SK-N-SH (cell line): ENCODE measurements at regions not wholly inside any gene's neighbourhood (a gene's known extent, or its start where the extent isn't known, plus 50 kb on each side); places are given as distances from the start of the nearest gene placed in this dataset.

ENCODE experiments used
- CTCF ChIA-PET: fragments of 300-600, 350-600 bp; formaldehyde crosslinking; extraction: SDS; loops from one replicate; lab custom pipeline; 2021; lab: Yijun Ruan, JAX
- POLR2A ChIA-PET: fragments of 350-600 bp; sonication (Branson Sonifier 250); formaldehyde crosslinking; extraction: SDS; loops from one replicate; lab custom pipeline; 2020; ENCODE audit warnings: antibody characterized with exemption, inconsistent platforms; lab: Yijun Ruan, JAX
- DNase-seq: peaks from one replicate; pipeline ENCODE4 v3.0.0; 2012
- H2AFZ ChIP-seq: fragments of 200-600 bp; sonication (generic); 2 replicates; pipeline ENCODE4 v1.8.1; 2016; ENCODE audit warnings: antibody characterized with exemption, mild to moderate bottlenecking, low read depth
- H3F3A ChIP-seq: fragments of 200-600 bp; sonication (generic); replicated peaks from 2 replicates; pipeline ENCODE3; 2016; ENCODE audit warnings: antibody characterized with exemption, mild to moderate bottlenecking; ENCODE audit not compliant: insufficient read depth
- H3K27ac ChIP-seq, 2 experiments: fragments of 200-500 bp in 1 of 2; fragments of 200-600 bp in 1 of 2; sonication (Bioruptor generic) in 1 of 2; sonication (generic), shearing (Covaris generic) in 1 of 2; 2 replicates each; pipeline versions ENCODE4 v1.5.1 to v1.6.1; 2014 to 2016; ENCODE audit warnings: low read depth in 2 of 2, inconsistent platforms in 1 of 2, low read length in 1 of 2, mild to moderate bottlenecking in 1 of 2, mixed read lengths in 1 of 2
- H3K27me3 ChIP-seq: fragments of 200-600 bp; sonication (generic), shearing (Covaris generic); 2 replicates; pipeline ENCODE4 v1.6.1; 2016; ENCODE audit warnings: mixed run types; ENCODE audit not compliant: insufficient read depth
- H3K36me3 ChIP-seq, 2 experiments: fragments of 200-500 bp in 1 of 2; fragments of 200-600 bp in 1 of 2; sonication (Bioruptor generic) in 1 of 2; sonication (generic) in 1 of 2; replicated peaks in 1 of 2; 2 replicates each; pipeline versions ENCODE3 to v1.5.1; 2014 to 2016; ENCODE audit warnings: low read length in 1 of 2, mild to moderate bottlenecking in 1 of 2; ENCODE audit not compliant: insufficient read depth in 2 of 2, control insufficient read depth in 1 of 2
- H3K4me1 ChIP-seq, 2 experiments: fragments of 200-500 bp in 1 of 2; fragments of 200-600 bp in 1 of 2; sonication (Bioruptor generic) in 1 of 2; sonication (generic), shearing (Covaris generic) in 1 of 2; 2 replicates each; pipeline versions ENCODE4 v1.5.1 to v1.6.1; 2014 to 2016; ENCODE audit warnings: low read depth in 1 of 2, low read length in 1 of 2, mixed run types in 1 of 2; ENCODE audit not compliant: insufficient read depth in 2 of 2, control insufficient read depth in 1 of 2
- H3K4me2 ChIP-seq: fragments of 200-600 bp; sonication (generic), shearing (Covaris generic); 2 replicates; pipeline ENCODE4 v1.6.1; 2017; ENCODE audit warnings: mixed run types
- H3K4me3 ChIP-seq, 2 experiments: fragments of 200-500 bp in 1 of 2; fragments of 200-600 bp in 1 of 2; sonication (Bioruptor generic) in 1 of 2; sonication (generic), shearing (Covaris generic) in 1 of 2; 2 replicates each; pipeline versions ENCODE4 v1.5.1 to v1.8.1; 2014 to 2016; ENCODE audit warnings: low read depth in 2 of 2, inconsistent platforms in 1 of 2, low read length in 1 of 2, mild to moderate bottlenecking in 1 of 2, mixed read lengths in 1 of 2, moderate library complexity in 1 of 2
- H3K79me2 ChIP-seq: fragments of 200-600 bp; sonication (generic); 2 replicates; pipeline ENCODE4 v1.8.1; 2017; ENCODE audit warnings: mild to moderate bottlenecking; ENCODE audit not compliant: insufficient read depth
- H3K9ac ChIP-seq: fragments of 200-600 bp; sonication (generic); 2 replicates; pipeline ENCODE4 v1.6.1; 2017; ENCODE audit warnings: mixed run types
- H3K9me2 ChIP-seq: fragments of 200-600 bp; sonication (generic); 2 replicates; pipeline ENCODE4 v1.6.1; 2017; ENCODE audit warnings: mixed run types
- H3K9me3 ChIP-seq: fragments of 200-600 bp; sonication (generic); 2 replicates; pipeline ENCODE4 v1.6.1; 2017; ENCODE audit warnings: mixed run types, mild to moderate bottlenecking, moderate library complexity
- H4K20me1 ChIP-seq: fragments of 200-600 bp; sonication (generic); 2 replicates; pipeline ENCODE4 v1.6.1; 2017; ENCODE audit warnings: mild to moderate bottlenecking, mixed run types; ENCODE audit not compliant: insufficient read depth
- EP300 ChIP-seq, 2 experiments: IDR thresholded peaks; 2 replicates each; pipeline versions ENCODE4 v1.4.0 to v1.6.1; 2012; ENCODE audit warnings: borderline replicate concordance in 1 of 2, low read depth in 1 of 2, low read length in 1 of 2
- FOSL2 ChIP-seq: IDR thresholded peaks from 2 replicates; pipeline ENCODE4 v1.4.0; 2012; ENCODE audit warnings: low read depth, mild to moderate bottlenecking, moderate library complexity, borderline replicate concordance
- FOXM1 ChIP-seq: IDR thresholded peaks from 2 replicates; pipeline ENCODE4 v1.4.0; 2012; ENCODE audit warnings: low read depth, mild to moderate bottlenecking
- GABPA ChIP-seq: IDR thresholded peaks from 2 replicates; pipeline ENCODE4 v1.4.0; 2012; ENCODE audit warnings: low read depth, mild to moderate bottlenecking
- IRF3 ChIP-seq: fragments of 150-350 bp; IDR thresholded peaks from 2 replicates; pipeline ENCODE4 v1.6.1; 2016; ENCODE audit warnings: mild to moderate bottlenecking, low read depth, low read length
- MXI1 ChIP-seq: IDR thresholded peaks from 2 replicates; pipeline ENCODE4 v1.6.1; 2012; ENCODE audit warnings: mild to moderate bottlenecking, low read depth, low read length, improper control_type of control experiment
- POLR2AphosphoS5 ChIP-seq: IDR thresholded peaks from 2 replicates; pipeline ENCODE4 v1.6.1; 2012; ENCODE audit warnings: low read depth, low read length
- REST ChIP-seq: IDR thresholded peaks from 2 replicates; pipeline ENCODE4 v1.6.1; 2012; ENCODE audit warnings: mild to moderate bottlenecking, low read depth, low read length, moderate library complexity
- SIN3A ChIP-seq: IDR thresholded peaks from 2 replicates; pipeline ENCODE4 v1.6.1; 2012; ENCODE audit warnings: low read depth, mild to moderate bottlenecking, low read length, moderate library complexity, borderline replicate concordance
- SMC3 ChIP-seq: IDR thresholded peaks from 2 replicates; pipeline ENCODE4 v1.6.1; 2012; ENCODE audit warnings: low read depth, low read length, improper control_type of control experiment
- TEAD4 ChIP-seq: IDR thresholded peaks from 2 replicates; pipeline ENCODE4 v1.4.0; 2012; ENCODE audit warnings: mild to moderate bottlenecking, borderline replicate concordance; ENCODE audit not compliant: insufficient read depth
- WGBS: methylation state at CpG from one replicate; pipeline ENCODE4 v1.1.6; 2017; ENCODE audit warnings: low lambda C conversion rate; 5-methylcytosine and 5-hydroxymethylcytosine counted together
- TF ChIP-seq, protein P1 (sequence below): fragments of 150-350 bp; IDR thresholded peaks from 2 replicates; pipeline ENCODE4 v1.6.1; 2017; ENCODE audit warnings: antibody characterized with exemption, low read length, low read depth, borderline replicate concordance
- TF ChIP-seq, protein P2 (sequence below): IDR thresholded peaks from 2 replicates; pipeline ENCODE4 v1.4.0; 2012; ENCODE audit warnings: low read depth, borderline replicate concordance

GRCh38 chr13:53466576-53466975, 438.0 kb downstream of the OLFM4 start:
- CTCF ChIA-PET = no interaction called here
- Histone ChIP-seq H4K20me1 (no peaks in the 10 kb centered on the region), H3K36me3 (no peaks in the 10 kb centered on the region), H3K79me2 (no peaks in the 10 kb centered on the region), H3K27me3 (no peaks in the 10 kb centered on the region), H2AFZ (no peak overlapping the region), H3K4me1 (no peaks in the 10 kb centered on the region), H3K9me2 (no peaks in the 10 kb centered on the region), H3K4me2 (no peak overlapping the region), H3K9ac (no peak overlapping the region), H3F3A (no peaks in the 10 kb centered on the region), H3K27ac (no peak overlapping the region), H3K9me3 (peaks cover 5% of the 10 kb centered on the region; the same call in 1 of the 2 replicates), H3K4me3 (no peak overlapping the region)
- WGBS = 27% methylated on average over 1 of the region's 1 CpG
- no peak for DNase-seq
- POLR2A ChIA-PET = no interaction called here
- TF ChIP-seq SMC3 (no peak), POLR2AphosphoS5 (no peak), EP300 (IDR thresholded peaks at IDR 0.05; ENCODE audit: borderline replicate concordance in 1 of 2, low read depth in 1 of 2, low read length in 1 of 2) (no peak), SIN3A (no peak), FOSL2 (no peak), MXI1 (no peak), TEAD4 (no peak), GABPA (no peak), IRF3 (no peak), REST (no peak), FOXM1 (no peak)
- TF ChIP-seq, protein P1, sequence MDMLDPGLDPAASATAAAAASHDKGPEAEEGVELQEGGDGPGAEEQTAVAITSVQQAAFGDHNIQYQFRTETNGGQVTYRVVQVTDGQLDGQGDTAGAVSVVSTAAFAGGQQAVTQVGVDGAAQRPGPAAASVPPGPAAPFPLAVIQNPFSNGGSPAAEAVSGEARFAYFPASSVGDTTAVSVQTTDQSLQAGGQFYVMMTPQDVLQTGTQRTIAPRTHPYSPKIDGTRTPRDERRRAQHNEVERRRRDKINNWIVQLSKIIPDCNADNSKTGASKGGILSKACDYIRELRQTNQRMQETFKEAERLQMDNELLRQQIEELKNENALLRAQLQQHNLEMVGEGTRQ = no peak
- TF ChIP-seq, protein P2, sequence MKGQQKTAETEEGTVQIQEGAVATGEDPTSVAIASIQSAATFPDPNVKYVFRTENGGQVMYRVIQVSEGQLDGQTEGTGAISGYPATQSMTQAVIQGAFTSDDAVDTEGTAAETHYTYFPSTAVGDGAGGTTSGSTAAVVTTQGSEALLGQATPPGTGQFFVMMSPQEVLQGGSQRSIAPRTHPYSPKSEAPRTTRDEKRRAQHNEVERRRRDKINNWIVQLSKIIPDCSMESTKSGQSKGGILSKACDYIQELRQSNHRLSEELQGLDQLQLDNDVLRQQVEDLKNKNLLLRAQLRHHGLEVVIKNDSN = no peak
